ENCODE measurements at regions not wholly inside any gene's neighbourhood (a gene's known extent, or its start where the extent isn't known, plus 50 kb on each side); places are given as distances from the start of the nearest gene placed in this dataset.

- TF ChIP-seq CTCF (IDR thresholded peaks at IDR 0.05 in 2 of 3, conservative IDR thresholded peaks at IDR 0.05 in 1 of 3; ENCODE audit: borderline replicate concordance in 1 of 3, insufficient read depth in 1 of 3, low read depth in 2 of 3, low read length in 2 of 3) (no peak), EZH2 (IDR thresholded peaks at IDR 0.05) (no peak), CEBPB (IDR thresholded peaks at IDR 0.05; ENCODE audit: low read depth) (no peak), FOSL1 (IDR thresholded peaks at IDR 0.05; ENCODE audit: low read depth) (no peak), ELF1 (IDR thresholded peaks at IDR 0.05; ENCODE audit: borderline replicate concordance, low read depth) (no peak), YY1 (IDR thresholded peaks at IDR 0.05; ENCODE audit: extremely low read depth, insufficient replicate concordance, low read depth, low read length) (no peak), POLR2AphosphoS5 (IDR thresholded peaks at IDR 0.05; ENCODE audit: low read depth, low read length) (no peak), POLR2A (IDR thresholded peaks at IDR 0.05; ENCODE audit: borderline replicate concordance, extremely low read depth, insufficient read depth, insufficient read length) (no peak), ZNF274 (IDR thresholded peaks at IDR 0.05; ENCODE audit: low read depth, low read length) (no peak), SP1 (IDR thresholded peaks at IDR 0.05; ENCODE audit: low read depth) (no peak), REST (IDR thresholded peaks at IDR 0.05; ENCODE audit: low read depth) (no peak)
Observed at GRCh38 chr17:36720131-36720530, 118.7 kb downstream of the MRM1 start.
